Activated naive CD4-positive, alpha-beta T cell treated with Interleukin-2 at 50 U/mL for 16 hours (primary cell): ENCODE measurements at regions not wholly inside any gene's neighbourhood (a gene's known extent, or its start where the extent isn't known, plus 50 kb on each side); places are given as distances from the start of the nearest gene placed in this dataset.

Experiments used
- DNase-seq: peaks from one replicate; pipeline ENCODE4 v3.0.0-alpha.2; 2020

DNA sequence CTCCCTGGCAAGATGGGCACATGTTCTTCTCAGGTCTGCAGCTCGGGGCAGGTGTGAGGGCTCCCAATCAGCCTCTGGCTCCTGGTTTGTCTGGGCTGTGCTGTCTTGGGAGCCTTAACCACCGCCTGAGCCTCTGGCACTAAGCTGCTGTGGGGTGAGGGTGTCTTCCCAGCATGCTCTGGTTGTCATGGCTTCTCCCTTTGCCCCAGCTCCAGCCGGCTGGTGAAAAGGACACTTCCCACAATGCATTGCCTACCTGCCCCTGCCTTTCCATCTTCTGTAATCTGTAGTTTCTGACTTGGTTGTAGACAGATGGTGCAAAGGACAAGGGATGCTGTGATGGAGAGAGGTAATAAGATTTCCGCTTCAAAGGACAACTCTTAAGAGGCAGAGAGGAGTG, 295.3 kb downstream of the TLE3 start:
- DNase-seq: no peak

DNA sequence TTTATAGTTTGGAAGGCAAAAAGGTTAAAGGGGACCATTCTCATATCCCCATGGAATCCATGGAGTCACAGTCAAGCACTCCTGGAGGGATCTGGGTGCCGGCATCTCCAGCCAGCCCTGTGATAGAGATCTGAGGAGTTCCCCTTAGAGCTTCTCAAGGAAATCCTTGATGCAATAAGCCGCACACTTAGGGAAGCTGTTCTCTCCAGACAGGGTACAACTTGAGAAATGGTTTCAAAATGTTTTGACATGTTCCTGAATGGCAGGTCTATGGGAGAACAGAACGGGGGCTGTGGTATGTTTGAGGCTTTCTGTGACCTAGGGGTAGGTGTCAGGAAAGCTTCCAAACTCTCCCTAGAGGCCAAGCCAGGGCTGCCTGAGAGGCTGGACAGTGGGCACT, 292.9 kb downstream of the TLE3 start:
- no peak for DNase-seq

DNA sequence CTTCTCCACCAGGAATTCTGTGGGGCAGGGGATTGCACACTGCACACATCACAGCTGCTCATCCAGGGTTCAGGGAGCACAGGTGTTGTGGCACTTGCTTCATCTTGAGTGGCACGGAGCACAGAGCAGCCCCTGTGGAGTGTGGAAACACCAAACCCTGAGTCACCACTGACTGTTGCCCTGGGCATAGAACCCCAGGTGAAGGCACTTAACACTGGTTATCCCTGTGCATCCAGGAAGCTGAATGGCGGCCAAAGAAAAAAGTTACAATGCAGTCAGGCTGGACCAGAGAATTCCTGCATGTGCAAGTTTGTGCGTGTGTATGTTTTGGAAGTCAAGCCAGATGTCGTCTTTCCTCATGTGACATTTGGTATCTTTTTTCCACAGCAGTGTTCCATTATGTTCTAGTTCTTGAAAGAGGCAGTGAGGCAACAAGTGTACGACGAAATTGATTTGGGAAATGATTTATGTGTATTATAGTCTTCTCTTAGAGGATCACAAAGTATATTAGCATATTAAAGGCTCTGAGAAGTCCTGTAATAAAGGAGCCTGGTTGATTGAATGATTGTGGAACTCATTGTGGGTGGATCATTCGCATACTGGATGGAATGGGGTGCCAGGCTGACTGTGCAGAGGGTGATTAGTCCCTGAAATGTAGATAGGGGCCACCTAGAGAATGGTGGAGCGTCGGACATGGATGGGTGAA, 292.3 kb downstream of the TLE3 start:
- no peak for DNase-seq

DNA sequence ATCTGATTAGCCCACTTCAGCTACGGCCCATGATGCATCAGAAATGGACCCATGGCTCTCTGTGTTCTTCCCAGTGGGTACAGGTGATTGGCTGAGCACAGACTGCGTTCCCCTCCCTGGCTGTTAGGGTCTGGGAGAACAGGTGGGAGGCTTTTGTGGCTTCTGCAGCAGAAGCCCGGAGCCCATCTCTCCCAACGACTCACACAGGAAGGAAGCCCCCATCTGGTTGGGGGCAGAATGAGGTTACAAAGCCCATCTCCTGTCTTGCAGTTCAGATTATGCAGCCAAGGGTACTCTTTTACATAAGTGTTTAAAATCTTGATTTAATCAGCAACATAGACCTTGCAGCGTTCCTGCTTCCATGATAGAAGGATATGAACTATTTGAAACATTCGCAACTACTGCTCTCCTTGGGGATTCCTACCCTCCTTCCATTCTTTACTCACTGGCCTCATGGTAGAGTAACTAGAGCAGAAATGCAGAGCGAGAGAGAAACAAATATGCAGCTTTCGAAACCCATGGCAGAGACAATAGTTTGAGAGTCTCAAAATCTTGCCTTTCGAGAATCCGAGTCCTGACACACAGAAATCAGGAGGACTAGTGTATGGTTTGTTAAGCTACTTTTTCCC, 291.3 kb downstream of the TLE3 start:
- no peak for DNase-seq

DNA sequence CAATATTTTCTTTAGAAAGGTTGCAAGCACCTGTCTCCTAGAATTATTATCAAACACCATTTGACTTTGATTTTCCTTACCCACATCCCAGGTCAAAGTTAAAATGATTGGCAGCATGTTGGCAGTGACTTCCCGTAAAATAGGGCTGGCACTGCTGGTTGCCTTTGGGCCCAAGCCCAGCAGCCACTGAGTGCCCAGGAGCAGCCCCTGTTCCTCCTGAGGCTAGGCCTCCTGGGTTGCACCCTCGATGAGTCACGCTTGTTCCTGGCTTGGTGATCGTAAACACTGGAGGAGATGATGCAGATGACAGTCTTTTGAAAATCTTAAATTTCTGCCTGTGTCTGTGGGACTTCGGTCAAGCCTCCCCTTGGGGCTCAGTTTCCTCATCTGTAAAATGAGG, 290.0 kb downstream of the TLE3 start:
- DNase-seq: no peak

DNA sequence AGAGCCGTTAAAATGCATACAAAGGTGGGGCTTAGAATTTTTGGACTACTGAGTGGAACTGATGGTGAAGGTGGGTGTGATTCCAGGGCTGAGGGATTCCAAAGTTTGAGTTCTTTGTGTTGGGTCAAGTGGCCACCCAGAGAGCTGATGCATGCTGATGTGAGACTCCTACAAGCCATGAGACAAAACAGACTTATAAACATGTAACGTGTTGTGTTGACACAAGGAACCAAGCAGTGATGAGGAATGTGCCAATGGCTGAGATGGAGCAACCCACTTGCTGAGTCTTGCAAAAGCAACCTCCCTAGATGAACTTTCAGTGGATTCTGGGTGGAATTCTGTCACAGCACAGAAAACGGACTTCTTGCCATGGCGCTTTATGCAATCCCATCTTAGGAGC, 289.0 kb downstream of the TLE3 start:
- no peak for DNase-seq

DNA sequence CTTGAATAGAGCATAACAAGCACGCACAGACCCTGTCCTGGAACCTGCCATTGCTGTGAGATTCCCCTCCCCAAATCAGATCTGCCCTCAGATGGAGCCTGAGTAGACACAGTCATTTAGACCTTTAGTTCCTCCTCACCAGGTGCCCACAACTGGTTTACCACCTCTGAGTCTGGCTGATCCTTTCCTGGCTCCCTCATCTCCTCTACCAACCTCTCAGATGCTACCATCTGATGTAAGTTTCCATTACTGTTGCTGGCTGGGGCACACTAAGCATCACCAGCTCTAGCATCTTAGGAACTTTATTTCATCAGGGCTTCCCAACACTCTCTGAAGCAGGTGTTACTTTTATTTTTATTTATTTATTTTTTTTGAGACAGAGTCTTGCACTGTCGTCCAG, 288.3 kb downstream of the TLE3 start:
- no peak for DNase-seq

DNA sequence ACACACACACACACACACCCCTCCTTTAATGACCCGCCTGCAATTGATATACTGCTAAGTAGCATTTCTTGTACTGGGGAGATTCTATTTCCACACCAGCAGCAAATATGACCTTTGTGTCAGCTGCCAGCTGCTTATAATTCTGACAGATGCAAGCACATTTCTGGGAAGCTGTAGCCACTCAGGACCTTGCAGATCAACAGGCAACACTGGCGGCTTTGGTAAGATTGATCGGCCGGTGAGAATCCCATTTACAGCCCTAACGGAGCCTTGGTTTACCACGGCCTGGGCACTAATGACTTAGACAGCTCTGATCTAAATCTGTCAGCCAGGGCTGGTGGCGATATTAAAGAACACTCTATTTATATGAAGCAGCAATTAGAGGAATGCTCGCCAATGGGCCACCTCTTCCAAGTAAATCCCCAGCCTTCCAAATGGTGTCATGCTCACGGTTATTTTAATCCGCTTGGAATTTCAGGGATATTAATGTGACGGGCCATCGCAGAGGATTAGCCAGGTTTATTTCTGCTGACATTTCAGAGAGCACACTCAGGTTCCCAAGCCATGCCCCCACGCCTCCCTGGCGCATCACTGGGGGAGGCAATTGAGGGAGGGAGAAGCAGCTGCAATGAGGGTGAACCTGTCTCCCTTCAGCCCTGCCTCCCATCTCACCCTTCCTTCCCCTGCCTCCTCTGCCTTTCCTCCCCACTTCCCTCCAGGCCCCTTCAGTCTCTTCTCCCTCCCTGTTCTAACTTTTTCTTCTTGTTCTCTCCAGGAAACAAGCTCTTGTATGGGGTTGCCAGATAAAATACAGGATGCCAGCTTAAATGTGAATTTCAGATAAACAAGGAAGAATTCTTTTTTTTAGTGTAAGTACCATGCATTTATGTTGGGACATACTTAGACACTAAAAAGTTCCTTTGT, 287.0 kb downstream of the TLE3 start:
- no peak for DNase-seq

DNA sequence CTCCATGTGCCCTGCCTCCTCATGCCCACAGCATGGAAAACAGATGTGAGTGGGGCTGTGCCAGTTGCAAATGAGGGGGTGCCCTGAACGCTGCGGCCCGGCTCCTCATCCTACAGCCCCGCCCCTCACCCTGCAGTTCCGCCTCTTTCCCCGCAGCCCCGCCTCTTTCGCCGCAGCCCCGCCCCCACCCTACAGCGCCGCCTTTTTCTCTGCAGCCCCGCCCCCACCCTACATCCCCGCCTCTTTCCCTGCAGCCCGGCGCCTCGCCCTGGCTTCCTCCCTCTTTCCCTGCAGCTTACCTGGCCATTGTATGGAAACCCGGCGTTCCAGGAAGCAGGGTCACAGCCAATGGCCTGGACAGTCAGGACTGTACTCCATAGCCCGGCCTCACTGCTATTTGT, 284.9 kb downstream of the TLE3 start:
- no peak for DNase-seq

DNA sequence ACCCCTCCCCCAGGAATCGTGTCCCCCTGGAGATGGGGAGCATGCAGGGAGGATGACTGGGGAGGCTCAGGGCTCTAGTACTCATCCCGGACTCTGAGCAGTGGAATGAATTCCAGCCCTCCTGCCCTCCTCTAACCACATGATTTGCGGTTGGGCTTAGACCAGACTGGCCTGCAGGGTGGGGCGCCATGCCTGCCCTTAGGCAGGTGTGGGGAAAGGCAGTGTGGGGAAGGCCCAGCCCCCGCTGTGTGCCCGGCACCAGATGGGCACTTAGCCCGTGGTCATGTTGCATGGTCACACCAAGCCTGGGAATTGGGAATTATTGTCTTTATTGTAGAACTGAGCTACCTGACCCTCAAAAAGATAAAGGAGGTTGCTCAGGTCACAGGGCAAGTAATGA, 283.8 kb downstream of the TLE3 start:
- no peak for DNase-seq

DNA sequence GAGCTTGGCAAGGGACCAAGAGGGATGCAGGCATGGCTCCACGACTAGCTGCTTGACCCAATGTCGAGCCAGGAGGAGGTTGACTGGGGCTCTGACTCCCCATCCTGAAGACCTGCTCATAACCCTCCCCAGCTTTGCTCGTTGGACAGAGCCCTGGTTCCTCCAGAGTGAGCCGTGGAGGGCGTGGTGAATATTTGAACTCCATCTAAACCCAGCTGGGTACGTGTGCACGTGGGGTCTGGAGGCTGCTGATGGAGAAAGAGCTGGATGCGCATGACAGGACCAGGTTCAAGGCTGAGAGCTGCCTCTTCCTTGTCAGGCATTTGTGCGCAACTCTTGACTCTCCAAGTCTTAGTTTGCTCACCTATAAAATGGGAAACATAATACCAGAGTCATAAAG, 282.8 kb downstream of the TLE3 start:
- no peak for DNase-seq

DNA sequence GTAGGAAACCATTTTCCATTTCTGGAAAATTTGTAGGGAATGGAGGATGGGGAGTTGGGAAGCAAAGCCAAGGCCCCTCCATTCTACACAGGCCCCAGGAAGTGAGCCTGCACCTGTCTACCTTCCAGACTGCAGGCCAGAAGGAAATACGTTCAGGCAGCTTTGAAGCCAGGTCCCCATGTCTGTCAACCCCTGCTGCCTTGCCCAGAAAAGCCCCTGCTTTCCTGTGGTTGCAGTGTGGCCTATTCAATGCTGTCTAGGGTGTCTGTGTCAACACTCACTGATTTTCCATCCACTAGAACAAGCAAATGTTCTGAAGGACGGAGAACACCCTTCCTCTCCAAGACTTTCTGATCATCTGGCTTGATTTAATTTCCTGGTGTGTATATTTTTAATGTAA, 281.9 kb downstream of the TLE3 start:
- DNase-seq: no peak

DNA sequence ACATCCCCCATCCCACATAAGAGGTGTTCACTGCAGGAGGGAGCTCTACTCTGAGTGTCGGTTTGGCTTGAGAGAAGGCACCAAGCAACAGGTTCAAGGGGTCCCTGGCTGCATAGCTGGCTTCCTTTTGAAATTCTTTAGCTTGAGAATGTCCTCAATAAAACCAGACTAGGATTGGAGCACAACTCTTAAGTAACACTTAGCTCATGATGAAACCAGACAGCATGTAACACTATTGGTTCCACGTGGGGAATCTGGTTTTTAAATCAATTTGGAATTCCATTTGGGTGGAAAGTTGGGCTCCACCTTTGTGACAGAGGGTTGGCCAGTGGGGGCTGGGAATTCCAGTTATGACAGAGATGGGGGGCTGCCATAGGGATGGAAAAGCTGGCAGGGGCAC, 281.2 kb downstream of the TLE3 start:
- no peak for DNase-seq

DNA sequence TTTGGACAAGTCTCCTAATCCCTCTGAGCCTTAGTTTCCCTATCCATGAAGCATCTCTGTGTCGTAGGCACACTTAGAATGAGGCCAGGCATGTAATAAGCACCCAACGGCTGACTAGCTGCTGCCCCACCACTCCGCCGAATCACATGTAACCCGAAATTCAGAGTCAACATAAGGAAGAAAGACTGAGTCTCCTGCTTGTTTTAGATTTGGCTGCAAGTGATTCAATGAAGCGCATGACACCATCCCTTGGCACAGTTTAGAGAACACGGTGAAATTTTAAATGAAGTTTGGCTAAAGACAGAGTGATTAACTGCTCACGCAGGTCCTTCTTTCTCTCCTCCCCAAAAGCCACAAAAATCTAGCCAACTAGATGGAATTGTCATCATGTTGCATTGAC, 279.2 kb downstream of the TLE3 start:
- DNase-seq: no peak

DNA sequence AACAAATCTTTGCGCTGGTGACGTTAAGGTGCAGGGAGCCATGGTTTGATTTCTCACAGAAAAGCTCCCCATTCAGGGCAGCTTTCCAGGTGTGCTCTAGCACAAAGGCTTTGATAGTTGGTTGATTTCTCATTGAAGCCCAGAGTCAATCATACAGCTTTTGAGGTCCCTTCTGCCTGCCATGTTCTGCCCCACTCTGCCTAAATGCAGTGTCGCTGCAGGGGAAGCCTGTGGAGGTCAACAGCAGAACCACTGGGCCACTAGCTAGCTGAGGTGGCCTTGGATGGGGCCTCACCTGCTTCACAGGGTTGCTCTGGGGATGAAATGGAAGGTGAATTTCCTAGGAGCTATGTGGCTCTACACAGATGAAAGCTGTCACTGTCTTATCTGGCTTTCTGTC, 278.3 kb downstream of the TLE3 start:
- DNase-seq: no peak

DNA sequence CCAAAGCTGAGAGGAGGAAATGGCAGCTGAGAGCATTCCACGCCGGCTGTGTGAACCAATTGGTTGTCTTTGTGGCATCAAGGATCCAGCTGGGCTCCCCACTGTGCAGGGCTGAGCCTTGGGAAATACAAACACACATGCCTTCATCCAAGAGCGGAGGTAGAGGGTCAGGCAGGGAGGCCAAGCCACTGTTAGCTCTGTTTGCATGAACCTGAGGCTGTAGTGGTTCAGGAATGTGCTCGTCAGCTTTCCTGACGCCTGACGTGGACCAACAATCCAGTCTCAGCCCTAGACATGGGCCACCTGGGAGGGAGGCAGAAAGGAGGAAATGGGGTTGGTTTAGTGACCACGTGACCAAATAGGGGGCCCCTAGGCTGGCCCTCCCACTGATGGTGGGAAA, 276.9 kb downstream of the TLE3 start:
- DNase-seq: no peak

DNA sequence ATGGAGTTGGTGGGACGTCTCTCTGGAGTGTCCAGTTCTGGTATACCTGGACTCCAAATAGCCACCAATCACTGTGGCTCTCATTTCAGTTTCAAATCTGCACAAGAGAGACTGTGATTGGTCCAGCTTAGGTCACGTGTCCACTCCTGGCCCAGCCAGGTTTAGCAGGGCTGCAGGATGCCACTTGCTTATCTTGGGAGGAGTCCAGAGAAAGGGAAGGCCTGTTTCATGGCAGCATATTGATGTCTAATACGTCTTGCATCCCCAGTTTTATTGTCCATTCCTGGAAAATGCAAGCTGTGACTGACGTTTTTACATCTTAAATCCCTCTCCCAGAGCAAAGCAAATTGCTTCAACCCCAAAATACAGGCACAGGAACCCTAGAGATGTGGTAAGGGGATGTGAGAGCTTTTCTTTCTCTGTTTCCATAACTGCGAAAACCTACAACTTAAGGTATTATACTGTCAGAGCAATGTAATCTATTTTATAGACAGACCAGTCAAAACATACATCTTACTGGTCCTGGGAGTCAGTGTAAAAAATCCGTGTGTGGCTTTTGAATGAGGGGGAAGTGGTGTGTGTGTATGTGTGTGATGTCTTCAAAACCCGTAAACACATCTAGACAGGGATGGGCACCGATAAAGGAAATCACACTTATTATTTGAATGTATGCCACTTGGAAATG, 274.4 kb downstream of the TLE3 start:
- DNase-seq: no peak

DNA sequence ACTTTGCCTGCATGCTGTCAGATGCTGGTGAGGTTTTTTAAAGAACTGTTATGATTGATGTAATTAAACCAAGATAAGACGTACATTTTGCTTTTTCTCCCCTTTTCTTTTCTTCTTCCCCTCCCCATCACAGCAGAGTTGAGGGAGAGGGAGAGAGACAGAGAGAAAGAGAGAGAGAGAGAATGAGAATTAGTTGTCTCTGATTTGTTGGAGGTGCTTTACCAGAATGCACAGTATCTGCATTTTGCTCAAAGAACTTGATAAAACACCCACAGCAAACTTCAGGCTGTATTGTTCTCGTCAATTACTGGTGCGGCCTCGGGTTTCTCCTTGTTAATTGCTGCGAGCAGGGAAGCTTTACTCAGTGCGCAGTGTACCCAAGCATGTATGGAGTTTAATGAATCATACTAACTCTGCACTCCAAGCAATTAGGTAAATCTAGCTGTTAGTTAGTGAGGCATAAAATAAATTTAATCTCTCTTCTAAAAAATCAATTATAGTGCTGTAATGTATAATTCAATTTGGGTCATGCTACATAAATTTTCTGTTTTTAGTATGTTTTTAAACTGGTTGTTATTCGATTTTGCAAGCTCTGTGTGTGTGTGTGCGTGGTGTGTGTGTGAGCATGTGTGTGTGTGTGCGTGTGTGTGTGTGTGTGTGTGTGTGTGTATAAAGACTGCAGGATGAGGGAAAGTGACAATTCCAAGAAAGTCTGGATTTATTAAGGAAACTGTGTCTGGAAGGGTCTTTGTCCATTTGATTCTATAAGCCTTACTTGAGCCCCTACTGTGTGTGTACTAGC, 273.4 kb downstream of the TLE3 start:
- no peak for DNase-seq

DNA sequence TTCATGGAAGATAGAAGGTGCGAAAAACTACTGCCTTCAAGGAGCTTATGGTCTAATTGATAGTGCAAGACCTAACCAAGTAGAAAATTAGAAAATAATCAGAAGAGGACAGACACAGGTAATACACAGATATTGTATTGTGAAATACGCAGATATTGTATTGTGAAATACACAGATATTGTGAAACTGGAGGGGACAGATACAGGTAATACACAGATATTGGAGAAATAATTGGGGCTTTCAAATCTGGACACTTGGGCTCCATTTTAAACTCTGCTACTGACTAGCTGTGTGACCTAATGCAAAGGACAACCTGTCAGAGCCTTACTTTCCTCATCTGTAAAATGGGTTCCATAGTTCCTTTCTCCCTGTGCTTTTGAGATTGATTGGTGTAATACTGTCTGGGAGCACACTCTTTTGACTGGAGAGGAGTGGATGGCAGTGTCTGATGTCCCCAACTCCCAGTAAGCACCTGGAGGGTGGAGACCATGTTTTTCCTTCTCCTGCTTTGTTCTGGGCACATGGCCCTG, 272.8 kb downstream of the TLE3 start:
- no peak for DNase-seq

DNA sequence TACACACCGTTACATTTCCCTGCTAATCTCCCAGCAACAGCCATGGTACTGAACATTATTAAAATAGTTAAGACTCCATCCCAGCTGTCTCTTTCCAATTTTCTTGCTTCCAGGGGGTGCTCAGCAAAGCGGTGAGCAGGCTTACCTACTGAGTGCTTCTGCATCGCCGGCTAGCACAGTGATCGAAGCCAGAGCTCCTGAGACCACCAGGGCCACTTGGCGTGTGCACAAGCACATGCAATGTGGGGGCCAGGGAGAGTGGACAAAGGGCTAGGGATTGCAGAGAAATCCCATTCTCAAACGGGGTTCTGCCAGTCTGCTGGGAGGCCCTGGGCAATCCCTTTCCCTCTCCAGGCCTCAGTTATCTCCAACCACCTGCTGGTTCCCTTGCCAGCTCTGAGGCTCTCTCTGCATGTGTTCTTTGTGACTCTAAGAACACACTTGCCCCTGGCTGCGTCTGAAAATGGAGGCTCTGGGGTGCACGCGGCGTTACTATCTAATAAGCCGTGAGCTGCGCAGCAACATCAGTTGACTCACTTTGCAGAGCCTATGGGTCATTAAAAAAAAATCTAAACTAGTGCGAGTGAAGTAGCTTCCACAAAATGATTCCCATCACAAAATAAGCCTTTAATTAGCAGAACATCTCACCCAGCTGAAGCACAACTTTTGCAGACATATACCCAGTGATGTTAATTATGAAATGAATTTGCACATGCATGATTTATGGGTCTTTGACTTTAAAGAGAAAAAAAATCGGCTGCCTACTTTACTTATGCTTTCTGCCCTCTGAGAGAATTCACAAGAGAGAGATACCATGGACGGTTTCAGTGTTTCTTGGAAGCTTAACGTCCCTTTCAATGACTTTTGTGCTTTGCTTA, 271.5 kb downstream of the TLE3 start:
- DNase-seq: no peak

DNA sequence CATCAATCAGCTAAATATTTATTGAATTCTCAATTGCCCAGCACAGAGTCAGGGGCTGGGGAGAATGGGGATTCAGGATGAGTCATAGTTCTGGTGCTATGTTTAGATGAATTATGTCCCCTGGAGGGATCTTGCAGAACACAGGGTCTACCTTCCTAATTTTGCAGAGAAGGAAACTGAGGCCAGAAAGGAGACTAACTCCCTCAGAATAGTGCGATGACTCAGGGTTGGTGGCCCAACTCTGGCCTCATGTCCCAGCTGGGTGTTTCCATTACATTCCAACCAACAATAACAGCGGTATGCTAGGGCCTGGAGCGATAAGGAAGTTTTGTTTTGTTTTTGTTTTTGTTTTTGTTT, 270.9 kb downstream of the TLE3 start:
- no peak for DNase-seq
